ENCODE measurements at regions not wholly inside any gene's neighbourhood (a gene's known extent, or its start where the extent isn't known, plus 50 kb on each side); places are given as distances from the start of the nearest gene placed in this dataset.

- TF ChIP-seq CTCF (IDR thresholded peaks at IDR 0.05), result no peak
- no peak for TF ChIP-seq POLR2A (IDR thresholded peaks at IDR 0.05)
Observed at GRCh38 chr4:104235967-104236366, 258.7 kb downstream of the CXXC4 start.
